Dendritic cell treated with granulocyte-macrophage colony-stimulating factor and Interleukin-4, amounts not matched to agents 40 ng/mL and 50 ng/mL, for 4 days (primary cell): ENCODE measurements at regions not wholly inside any gene's neighbourhood (a gene's known extent, or its start where the extent isn't known, plus 50 kb on each side); places are given as distances from the start of the nearest gene placed in this dataset.

ENCODE experiments used
- H3K27ac Mint-ChIP-seq: one replicate; pipeline ENCODE4 v1.8.0; 2022; ENCODE audit warnings: mild to moderate bottlenecking, mixed read lengths
- H3K27me3 Mint-ChIP-seq: one replicate; pipeline ENCODE4 v1.8.0; 2022; ENCODE audit warnings: mild to moderate bottlenecking, mixed read lengths
- H3K36me3 Mint-ChIP-seq: one replicate; pipeline ENCODE4 v1.8.0; 2022; ENCODE audit warnings: low read depth, mixed read lengths
- H3K4me1 Mint-ChIP-seq: one replicate; pipeline ENCODE4 v1.8.0; 2022; ENCODE audit warnings: low read depth, mixed read lengths
- H3K4me3 Mint-ChIP-seq: one replicate; pipeline ENCODE4 v1.8.0; 2022; ENCODE audit warnings: mild to moderate bottlenecking, moderate library complexity, mixed read lengths
- H3K9me3 Mint-ChIP-seq: one replicate; pipeline ENCODE4 v1.8.0; 2022; ENCODE audit warnings: mixed read lengths
- intact Hi-C: fragments of 100-400 bp; cut with micrococcal nuclease; formaldehyde crosslinking; loops from one replicate; pipeline ENCODE4 v1.15.0; 2022

- H3K27me3 Mint-ChIP-seq, result no peaks in the 10 kb centered on the region
Observed at GRCh38 chr4:149248191-149248764, 567.4 kb downstream of the IQCM start.

GRCh38 chr4:149247164-149247563 lies 568.5 kb downstream of the IQCM start:
- H3K27me3 Mint-ChIP-seq, result no peaks in the 10 kb centered on the region
- H3K9me3 Mint-ChIP-seq, result peaks cover 9% of the 10 kb centered on the region
- no peak overlapping the region for H3K27ac Mint-ChIP-seq
- no peaks in the 10 kb centered on the region for H3K4me1 Mint-ChIP-seq
- H3K4me3 Mint-ChIP-seq, result no peak overlapping the region
- no peaks in the 10 kb centered on the region for H3K36me3 Mint-ChIP-seq
- intact Hi-C loops, result no loop called here

More at GRCh38 chr4:149248191-149248764, 567.4 kb downstream of the IQCM start:
- no peak overlapping the region for H3K4me3 Mint-ChIP-seq
- intact Hi-C loops, result no loop called here
- H3K4me1 Mint-ChIP-seq, result no peaks in the 10 kb centered on the region
- no peak overlapping the region for H3K27ac Mint-ChIP-seq
- no peaks in the 10 kb centered on the region for H3K36me3 Mint-ChIP-seq
- H3K9me3 Mint-ChIP-seq, result peaks cover 9% of the 10 kb centered on the region

GRCh38 chr4:149245333-149245732 lies 570.3 kb downstream of the IQCM start:
- H3K27ac Mint-ChIP-seq, result no peak overlapping the region
- no peaks in the 10 kb centered on the region for H3K4me1 Mint-ChIP-seq
- H3K27me3 Mint-ChIP-seq, result no peaks in the 10 kb centered on the region
- no peaks in the 10 kb centered on the region for H3K36me3 Mint-ChIP-seq
- no peaks in the 10 kb centered on the region for H3K9me3 Mint-ChIP-seq
- no peak overlapping the region for H3K4me3 Mint-ChIP-seq
- intact Hi-C loops, result no loop called here

GRCh38 chr4:149238097-149238496 lies 577.5 kb downstream of the IQCM start:
- Mint-ChIP-seq H3K4me1 (no peaks in the 10 kb centered on the region), H3K4me3 (no peak overlapping the region)

GRCh38 chr4:149234798-149235197 lies 580.8 kb downstream of the IQCM start:
- peaks cover 13% of the 10 kb centered on the region for H3K9me3 Mint-ChIP-seq
- H3K27ac Mint-ChIP-seq, result no peak overlapping the region
- intact Hi-C loops, result no loop called here
- H3K36me3 Mint-ChIP-seq, result no peaks in the 10 kb centered on the region
- H3K4me3 Mint-ChIP-seq, result no peak overlapping the region
- no peaks in the 10 kb centered on the region for H3K4me1 Mint-ChIP-seq
- H3K27me3 Mint-ChIP-seq, result no peaks in the 10 kb centered on the region

More at GRCh38 chr4:149238097-149238496, 577.5 kb downstream of the IQCM start:
- Mint-ChIP-seq H3K9me3 (no peaks in the 10 kb centered on the region), H3K36me3 (no peaks in the 10 kb centered on the region), H3K27ac (no peak overlapping the region), H3K27me3 (no peaks in the 10 kb centered on the region)
- intact Hi-C loops, result no loop called here

- peaks cover 59% of the 10 kb centered on the region for H3K9me3 Mint-ChIP-seq
- no peaks in the 10 kb centered on the region for H3K36me3 Mint-ChIP-seq
- no peak overlapping the region for H3K27ac Mint-ChIP-seq
- H3K27me3 Mint-ChIP-seq, result no peaks in the 10 kb centered on the region
- intact Hi-C loops, result no loop called here
- no peak overlapping the region for H3K4me3 Mint-ChIP-seq
- H3K4me1 Mint-ChIP-seq, result no peaks in the 10 kb centered on the region
Observed at GRCh38 chr4:149223659-149224058, 592.0 kb downstream of the IQCM start.

GRCh38 chr4:149218672-149219071 lies 597.0 kb downstream of the IQCM start:
- Mint-ChIP-seq H3K4me3 (no peak overlapping the region), H3K27me3 (no peaks in the 10 kb centered on the region), H3K36me3 (no peaks in the 10 kb centered on the region), H3K4me1 (no peaks in the 10 kb centered on the region), H3K9me3 (peaks cover 52% of the 10 kb centered on the region), H3K27ac (no peak overlapping the region)
- intact Hi-C loops, result no loop called here

- Mint-ChIP-seq H3K27ac (no peak overlapping the region), H3K4me1 (no peaks in the 10 kb centered on the region), H3K9me3 (peaks cover 17% of the 10 kb centered on the region), H3K27me3 (no peaks in the 10 kb centered on the region), H3K36me3 (no peaks in the 10 kb centered on the region), H3K4me3 (no peak overlapping the region)
- intact Hi-C loops, result no loop called here
Observed at GRCh38 chr4:149214301-149214700, 601.3 kb downstream of the IQCM start.

- Mint-ChIP-seq H3K27ac (no peak overlapping the region), H3K36me3 (no peaks in the 10 kb centered on the region), H3K4me3 (no peak overlapping the region), H3K27me3 (no peaks in the 10 kb centered on the region), H3K4me1 (no peaks in the 10 kb centered on the region), H3K9me3 (no peaks in the 10 kb centered on the region)
- intact Hi-C loops, result no loop called here
Observed at GRCh38 chr4:149211876-149212275, 603.8 kb downstream of the IQCM start.

GRCh38 chr4:149203256-149204001 lies 612.2 kb downstream of the IQCM start:
- Mint-ChIP-seq H3K4me1 (no peaks in the 10 kb centered on the region), H3K4me3 (no peak overlapping the region), H3K9me3 (no peaks in the 10 kb centered on the region), H3K27ac (no peak overlapping the region), H3K36me3 (no peaks in the 10 kb centered on the region), H3K27me3 (no peaks in the 10 kb centered on the region)
- intact Hi-C loops, result no loop called here

- no peak overlapping the region for H3K4me3 Mint-ChIP-seq
- H3K27ac Mint-ChIP-seq, result no peak overlapping the region
- H3K27me3 Mint-ChIP-seq, result no peaks in the 10 kb centered on the region
- H3K4me1 Mint-ChIP-seq, result no peaks in the 10 kb centered on the region
- intact Hi-C loops, result no loop called here
- no peaks in the 10 kb centered on the region for H3K36me3 Mint-ChIP-seq
- H3K9me3 Mint-ChIP-seq, result no peaks in the 10 kb centered on the region
Observed at GRCh38 chr4:149202117-149202516, 613.5 kb downstream of the IQCM start.

- intact Hi-C loops, result no loop called here
- no peaks in the 10 kb centered on the region for H3K27me3 Mint-ChIP-seq
- H3K36me3 Mint-ChIP-seq, result no peaks in the 10 kb centered on the region
Observed at GRCh38 chr4:149199594-149199993, 616.0 kb downstream of the IQCM start.

GRCh38 chr4:149194061-149194460 lies 621.6 kb downstream of the IQCM start:
- intact Hi-C loops, result no loop called here
- H3K9me3 Mint-ChIP-seq, result no peaks in the 10 kb centered on the region
- no peaks in the 10 kb centered on the region for H3K36me3 Mint-ChIP-seq
- no peak overlapping the region for H3K4me3 Mint-ChIP-seq
- no peaks in the 10 kb centered on the region for H3K27me3 Mint-ChIP-seq
- H3K27ac Mint-ChIP-seq, result no peak overlapping the region
- no peaks in the 10 kb centered on the region for H3K4me1 Mint-ChIP-seq

More at GRCh38 chr4:149199594-149199993, 616.0 kb downstream of the IQCM start:
- no peaks in the 10 kb centered on the region for H3K4me1 Mint-ChIP-seq
- H3K4me3 Mint-ChIP-seq, result no peak overlapping the region
- no peaks in the 10 kb centered on the region for H3K9me3 Mint-ChIP-seq
- H3K27ac Mint-ChIP-seq, result no peak overlapping the region

GRCh38 chr4:149187726-149188125 lies 627.9 kb downstream of the IQCM start:
- intact Hi-C loops, result no loop called here
- Mint-ChIP-seq H3K9me3 (peaks cover 10% of the 10 kb centered on the region), H3K27ac (no peak overlapping the region), H3K4me3 (no peak overlapping the region), H3K36me3 (no peaks in the 10 kb centered on the region), H3K4me1 (no peaks in the 10 kb centered on the region), H3K27me3 (no peaks in the 10 kb centered on the region)

GRCh38 chr4:149183638-149184037 lies 632.0 kb downstream of the IQCM start:
- H3K9me3 Mint-ChIP-seq, result peaks cover 16% of the 10 kb centered on the region
- no peaks in the 10 kb centered on the region for H3K4me1 Mint-ChIP-seq
- intact Hi-C loops, result no loop called here
- no peak overlapping the region for H3K27ac Mint-ChIP-seq
- H3K36me3 Mint-ChIP-seq, result no peaks in the 10 kb centered on the region
- H3K4me3 Mint-ChIP-seq, result no peak overlapping the region
- H3K27me3 Mint-ChIP-seq, result no peaks in the 10 kb centered on the region
